K562 (cell line): ENCODE measurements at regions not wholly inside any gene's neighbourhood (a gene's known extent, or its start where the extent isn't known, plus 50 kb on each side); places are given as distances from the start of the nearest gene placed in this dataset.
A peak's percentile ranks its signal among the peaks of the same experiment; 100 is the strongest.

Experiments used
- ATAC-seq: fragments of 200-7000 bp; cut with Tn5 transposase; 3 replicates; pipeline ENCODE4 v1.9.1; 2020; ENCODE audit warnings: moderate library complexity
- BruUV-seq: library from RNA; stranded (reverse); fragments of 400-500 nt; replicated peaks from 2 replicates; lab custom pipeline; 2021; lab: Mats Ljungman, UMichigan
- CTCF ChIA-PET: fragments of 300-600 bp; formaldehyde crosslinking; extraction: SDS; loops from one replicate; lab custom pipeline; 2021; ENCODE audit warnings: low intra/inter-chr PET ratio; lab: Yijun Ruan, JAX
- POLR2A ChIA-PET: fragments of 300-600, 350-650 bp; sonication (Branson Sonifier 250); formaldehyde crosslinking; extraction: SDS; loops from one replicate; lab custom pipeline; 2021; ENCODE audit warnings: antibody characterized with exemption, inconsistent platforms; lab: Yijun Ruan, JAX
- DNase-seq, 4 experiments: peaks; one replicate each; pipeline versions ENCODE4 v3.0.0 to v3.0.0-alpha.2; 2011 to 2018; ENCODE audit warnings: low spot score in 3 of 4, mixed read lengths in 3 of 4; ENCODE audit errors: extremely low read depth in 1 of 4
- FAIRE-seq: peaks from 2 replicates; lab custom pipeline; 2011; peaks lifted over from hg19 to GRCh38; lab: Jason Lieb, UNC
- H2AFZ ChIP-seq: 2 replicates; pipeline ENCODE4 v1.6.0; 2011; ENCODE audit warnings: low read depth, low read length, control low read depth, inconsistent platforms
- H3K27ac ChIP-seq: fragments of 200-600 bp; 3 replicates; pipeline ENCODE4 v1.8.0; 2011; ENCODE audit warnings: low read depth, mild to moderate bottlenecking, control low read depth, inconsistent platforms, low read length, moderate library complexity, mixed read lengths; ENCODE audit errors: extremely low read depth
- H3K27me3 ChIP-seq, 2 experiments: fragments of 300-600 bp in 1 of 2; 2 replicates in 1 of 2; 3 replicates in 1 of 2; pipeline versions ENCODE4 v1.6.0 to v1.8.0; 2011; ENCODE audit warnings: inconsistent platforms in 2 of 2, low read length in 2 of 2, mild to moderate bottlenecking in 1 of 2, mixed read lengths in 1 of 2, moderate library complexity in 1 of 2; ENCODE audit not compliant: control insufficient read depth in 2 of 2, insufficient read depth in 2 of 2
- H3K36me3 ChIP-seq: fragments of 300-600 bp; 3 replicates; pipeline ENCODE4 v1.8.0; 2011; ENCODE audit warnings: mild to moderate bottlenecking, low read length, inconsistent platforms; ENCODE audit not compliant: control insufficient read depth, insufficient read depth
- H3K4me1 ChIP-seq, 2 experiments: fragments of 200-600 bp in 1 of 2; replicated peaks in 1 of 2; 2 replicates in 1 of 2; 3 replicates in 1 of 2; pipeline versions ENCODE4 v1.5.1 to v1.8.0; 2011; ENCODE audit warnings: inconsistent platforms in 2 of 2, low read length in 2 of 2, mild to moderate bottlenecking in 1 of 2, mixed read lengths in 1 of 2, moderate library complexity in 1 of 2; ENCODE audit not compliant: control insufficient read depth in 2 of 2, insufficient read depth in 2 of 2
- H3K4me2 ChIP-seq: 2 replicates; pipeline ENCODE4 v1.6.1; 2011; ENCODE audit warnings: low read length, control low read depth, inconsistent platforms, mixed read lengths; ENCODE audit not compliant: insufficient read depth
- H3K4me3 ChIP-seq: fragments of 200-600 bp; sonication (generic), shearing (Covaris generic); 2 replicates; pipeline ENCODE4 v1.5.1; 2016; ENCODE audit warnings: control low read depth, inconsistent platforms
- H3K79me2 ChIP-seq: fragments of 200-600 bp; 3 replicates; pipeline ENCODE4 v1.8.0; 2011; ENCODE audit warnings: low read length, inconsistent platforms; ENCODE audit not compliant: control insufficient read depth, insufficient read depth
- H3K9ac ChIP-seq, 2 experiments: 2 replicates each; pipeline versions ENCODE4 v1.6.0 to v1.6.1; 2011; ENCODE audit warnings: low read depth in 2 of 2, low read length in 2 of 2, control low read depth in 1 of 2, inconsistent platforms in 1 of 2, mild to moderate bottlenecking in 1 of 2, mixed read lengths in 1 of 2; ENCODE audit not compliant: insufficient read depth in 1 of 2
- H3K9me1 ChIP-seq: one replicate; pipeline ENCODE4 v1.6.0; 2011; ENCODE audit warnings: inconsistent platforms, mild to moderate bottlenecking, low read length, moderate library complexity; ENCODE audit not compliant: control insufficient read depth, insufficient read depth
- H3K9me3 ChIP-seq: replicated peaks from 2 replicates; pipeline ENCODE4 v1.5.1; 2011; ENCODE audit warnings: low read depth, low read length, inconsistent platforms; ENCODE audit not compliant: control insufficient read depth, insufficient read depth
- H4K20me1 ChIP-seq: replicated peaks from 2 replicates; pipeline ENCODE4 v1.6.1; 2011; ENCODE audit warnings: low read length, inconsistent platforms, mixed read lengths; ENCODE audit not compliant: control insufficient read depth, insufficient read depth
- ATF1 ChIP-seq, 2 experiments: fragments of 450-650 bp in 1 of 2; IDR thresholded peaks; 2 replicates each; pipeline ENCODE4 v1.6.1; 2016; ENCODE audit warnings: missing compliant biosample characterization in 1 of 2, missing genetic modification characterization in 1 of 2
- BHLHE40 ChIP-seq: IDR thresholded peaks from 2 replicates; pipeline ENCODE4 v1.6.1; 2011; ENCODE audit warnings: low read length, improper control_type of control experiment
- CC2D1A ChIP-seq: fragments of 450-650 bp; IDR thresholded peaks from 2 replicates; pipeline ENCODE4 v1.6.1; 2017; ENCODE audit warnings: mild to moderate bottlenecking
- DDX20 ChIP-seq: fragments of 450-650 bp; IDR thresholded peaks from 2 replicates; pipeline ENCODE4 v1.6.1; 2016; ENCODE audit warnings: missing genetic modification characterization, low read depth, mild to moderate bottlenecking, missing compliant biosample characterization, moderate library complexity
- E4F1 ChIP-seq: fragments of 250-450 bp; sonication (Bioruptor Pico); IDR thresholded peaks from 2 replicates; pipeline ENCODE4 v1.5.0; 2021; ENCODE audit warnings: mild to moderate bottlenecking, borderline replicate concordance
- FOXJ2 ChIP-seq: fragments of 200-800 bp; sonication (Bioruptor generic); IDR thresholded peaks from 2 replicates; pipeline ENCODE4 v1.6.1; 2016; ENCODE audit warnings: missing genetic modification characterization, missing compliant biosample characterization
- GABPB1 ChIP-seq: sonication (generic); formaldehyde crosslinking; IDR thresholded peaks from 2 replicates; pipeline ENCODE4 v1.8.0; 2022; ENCODE audit warnings: mild to moderate bottlenecking, missing genetic modification reagents
- HMG20B ChIP-seq: fragments of 250-450 bp; sonication (Bioruptor Pico); IDR thresholded peaks from 2 replicates; pipeline ENCODE4 v1.5.0; 2021; ENCODE audit warnings: mild to moderate bottlenecking
- HNRNPK ChIP-seq: fragments of 200-400 bp; formaldehyde crosslinking; IDR thresholded peaks from one replicate; pipeline ENCODE4 v1.6.1; 2018; ENCODE audit warnings: mild to moderate bottlenecking, low read depth, low read length; ENCODE audit not compliant: poor library complexity, severe bottlenecking
- POU5F1 ChIP-seq: fragments of 150-350 bp; IDR thresholded peaks from 2 replicates; pipeline ENCODE4 v1.6.1; 2014; ENCODE audit warnings: borderline replicate concordance, low read length, low read depth, mild to moderate bottlenecking; ENCODE audit not compliant: partially characterized antibody
- RBM15 ChIP-seq: fragments of 200-400 bp; formaldehyde crosslinking; IDR thresholded peaks from 2 replicates; pipeline ENCODE4 v1.6.1; 2018; ENCODE audit warnings: mild to moderate bottlenecking, low read length, moderate library complexity; ENCODE audit not compliant: insufficient read depth
- RBM39 ChIP-seq: fragments of 200-400 bp; formaldehyde crosslinking; optimal IDR thresholded peaks from 2 replicates; pipeline ENCODE3; 2018; ENCODE audit warnings: low read depth, low read length
- SP1 ChIP-seq: sonication (generic); formaldehyde crosslinking; IDR thresholded peaks from 2 replicates; pipeline ENCODE4 v1.8.1; 2022; ENCODE audit warnings: mild to moderate bottlenecking, missing genetic modification reagents
- SREBF2 ChIP-seq: sonication (generic); formaldehyde crosslinking; IDR thresholded peaks from 2 replicates; pipeline ENCODE4 v1.4.0; 2020; ENCODE audit warnings: mild to moderate bottlenecking, missing genetic modification reagents
- TCF7L2 ChIP-seq: fragments of 150-350 bp; IDR thresholded peaks from 2 replicates; pipeline ENCODE4 v1.6.1; 2016; ENCODE audit warnings: low read depth, mild to moderate bottlenecking, low read length, moderate library complexity
- YY1 ChIP-seq, 3 experiments: IDR thresholded peaks; 2 replicates each; pipeline ENCODE4 v1.6.1; 2011; ENCODE audit warnings: low read length in 2 of 3, mild to moderate bottlenecking in 2 of 3, moderate library complexity in 2 of 3, borderline replicate concordance in 1 of 3, control low read depth in 1 of 3, low read depth in 1 of 3; ENCODE audit not compliant: insufficient read depth in 3 of 3, insufficient replicate concordance in 2 of 3, control insufficient read depth in 1 of 3, insufficient read length in 1 of 3; ENCODE audit errors: extremely low read depth in 1 of 3
- ZKSCAN3 ChIP-seq: fragments of 250-450 bp; sonication (Bioruptor Pico); IDR thresholded peaks from 2 replicates; pipeline ENCODE4 v1.4.0; 2020
- ZNF280A ChIP-seq: fragments of 450-650 bp; IDR thresholded peaks from 2 replicates; pipeline ENCODE4 v1.6.1; 2018; ENCODE audit warnings: mild to moderate bottlenecking, low read depth; ENCODE audit not compliant: partially characterized antibody
- ZNF57 ChIP-seq: fragments of 450-650 bp; formaldehyde crosslinking; IDR thresholded peaks from 2 replicates; pipeline ENCODE4 v1.4.0; 2020; ENCODE audit warnings: mild to moderate bottlenecking, moderate library complexity
- WGBS: fragments of 100-300 bp; shearing (Covaris generic); methylation state at CpG from one replicate; pipeline ENCODE4 v1.1.6; 2016; ENCODE audit warnings: low coverage, mixed read lengths; ENCODE audit not compliant: insufficient coverage; ENCODE audit errors: missing lambda C conversion rate; 5-methylcytosine and 5-hydroxymethylcytosine counted together
- in situ Hi-C: fragments of 300-500 bp; cut with MboI; formaldehyde crosslinking; loops from 4 replicates; pipeline ENCODE4 v1.15.0; 2018; ENCODE audit warnings: inconsistent platforms, mixed read lengths
- intact Hi-C: fragments of 100-400 bp; cut with micrococcal nuclease; formaldehyde crosslinking; loops from 2 replicates; pipeline ENCODE4 v1.14.2; 2022

DNA sequence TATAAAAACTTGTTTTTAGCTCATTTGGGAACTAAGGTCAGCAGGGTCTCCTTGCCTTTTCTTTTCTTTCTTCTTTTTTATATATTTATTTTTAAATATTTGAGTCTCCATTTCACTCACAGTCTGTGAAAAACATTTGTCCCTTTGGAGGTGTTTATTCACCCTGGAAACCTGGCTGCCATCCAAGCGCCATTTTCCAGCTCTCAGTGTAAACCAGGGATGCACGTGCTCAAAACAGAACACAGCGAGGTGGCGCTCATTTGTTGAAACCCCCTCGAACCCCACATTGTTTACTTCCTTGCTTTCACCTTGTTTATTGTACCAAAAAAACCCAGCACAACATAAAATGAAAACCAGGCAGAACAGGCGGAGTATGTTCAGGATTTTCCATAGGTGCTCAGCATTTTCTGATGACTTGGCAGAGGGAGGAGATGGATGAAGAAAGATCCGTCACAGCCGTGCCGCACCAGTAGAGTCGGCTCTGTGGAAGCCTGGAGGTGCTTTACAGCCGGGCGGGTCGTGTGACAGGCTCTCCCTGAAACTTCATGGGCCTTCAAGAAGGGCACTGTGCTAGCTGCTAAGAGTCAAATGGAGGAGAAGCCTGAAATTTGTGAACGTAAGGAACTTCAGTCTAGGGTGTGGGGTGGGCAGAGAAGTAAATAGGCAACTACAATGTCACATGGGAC, 284.4 kb downstream of the FOXL1 start:
- Histone ChIP-seq H3K9me1 (no peaks in the 10 kb centered on the region), H3K4me1 (no peaks in the 10 kb centered on the region; a peak in 1 of 5 replicates), H3K9me3 (no peaks in the 10 kb centered on the region), H2AFZ (no peak overlapping the region), H3K4me3 (no peak overlapping the region), H3K79me2 (no peaks in the 10 kb centered on the region), H4K20me1 (0 out of 2 replicates have a peak, but pooled peaks cover 2% of the 10 kb centered on the region), H3K27ac (no peak overlapping the region), H3K9ac (no peak overlapping the region), H3K27me3 (peaks cover 0 to 44% of the 10 kb centered on the region in 2 experiments; a peak in 3 of 5 replicates), H3K36me3 (no peaks in the 10 kb centered on the region), H3K4me2 (no peak overlapping the region)
- FAIRE-seq (no peak), DNase-seq (no peak), ATAC-seq (no peak)
- in situ Hi-C loops, result no loop called here
- WGBS, result under 1% methylated on average over 14 of the region's 14 CpGs
- no TSS peak for BruUV-seq
- ChIA-PET POLR2A (interaction anchor here (0.5 kb wide), 1 partner anchor 906 kb away, joined by 3 read pairs; no protein-coding TSS in a partner anchor), CTCF (no interaction called here)
- intact Hi-C loops, result no loop called here
- TF ChIP-seq HNRNPK (no peak), DDX20 (tag) (no peak), YY1 (IDR thresholded peaks at IDR 0.05; ENCODE audit: borderline replicate concordance in 1 of 3, control insufficient read depth in 1 of 3, extremely low read depth in 1 of 3, insufficient read depth in 3 of 3, insufficient read length in 1 of 3, insufficient replicate concordance in 2 of 3, low read depth in 1 of 3, low read length in 2 of 3) (peak in 1 of 3 experiments; percentile 41), POU5F1 (no peak), SP1 (CRISPR knock-in tag) (no peak), CC2D1A (no peak), HMG20B (no peak), ZKSCAN3 (CRISPR knock-in tag) (no peak), RBM15 (no peak), FOXJ2 (tag) (peak; percentile 81), ZNF57 (no peak), GABPB1 (CRISPR knock-in tag) (no peak), ZNF280A (no peak), RBM39 (no peak), BHLHE40 (0 out of 2 replicates have a peak, but pooled peaks have one; percentile 14), SREBF2 (CRISPR knock-in tag) (no peak), E4F1 (CRISPR knock-in tag) (no peak), TCF7L2 (no peak), ATF1 (CRISPR knock-in tag; IDR thresholded peaks at IDR 0.05) (no peak), ATF1 (tag; IDR thresholded peaks at IDR 0.05) (no peak)
